HG03442 (cell line): ENCODE measurements at regions not wholly inside any gene's neighbourhood (a gene's known extent, or its start where the extent isn't known, plus 50 kb on each side); places are given as distances from the start of the nearest gene placed in this dataset.

ENCODE experiments used
- ATAC-seq: cut with Tn5 transposase; IDR thresholded peaks from one replicate; pipeline ENCODE4 v1.9.1; 2021; ENCODE audit warnings: mild to moderate bottlenecking, moderate library complexity; ENCODE audit not compliant: unreplicated experiment

- no peak for ATAC-seq
Measured at GRCh38 chr3:34008836-34009809, 210.7 kb downstream of the PDCD6IP start.

DNA sequence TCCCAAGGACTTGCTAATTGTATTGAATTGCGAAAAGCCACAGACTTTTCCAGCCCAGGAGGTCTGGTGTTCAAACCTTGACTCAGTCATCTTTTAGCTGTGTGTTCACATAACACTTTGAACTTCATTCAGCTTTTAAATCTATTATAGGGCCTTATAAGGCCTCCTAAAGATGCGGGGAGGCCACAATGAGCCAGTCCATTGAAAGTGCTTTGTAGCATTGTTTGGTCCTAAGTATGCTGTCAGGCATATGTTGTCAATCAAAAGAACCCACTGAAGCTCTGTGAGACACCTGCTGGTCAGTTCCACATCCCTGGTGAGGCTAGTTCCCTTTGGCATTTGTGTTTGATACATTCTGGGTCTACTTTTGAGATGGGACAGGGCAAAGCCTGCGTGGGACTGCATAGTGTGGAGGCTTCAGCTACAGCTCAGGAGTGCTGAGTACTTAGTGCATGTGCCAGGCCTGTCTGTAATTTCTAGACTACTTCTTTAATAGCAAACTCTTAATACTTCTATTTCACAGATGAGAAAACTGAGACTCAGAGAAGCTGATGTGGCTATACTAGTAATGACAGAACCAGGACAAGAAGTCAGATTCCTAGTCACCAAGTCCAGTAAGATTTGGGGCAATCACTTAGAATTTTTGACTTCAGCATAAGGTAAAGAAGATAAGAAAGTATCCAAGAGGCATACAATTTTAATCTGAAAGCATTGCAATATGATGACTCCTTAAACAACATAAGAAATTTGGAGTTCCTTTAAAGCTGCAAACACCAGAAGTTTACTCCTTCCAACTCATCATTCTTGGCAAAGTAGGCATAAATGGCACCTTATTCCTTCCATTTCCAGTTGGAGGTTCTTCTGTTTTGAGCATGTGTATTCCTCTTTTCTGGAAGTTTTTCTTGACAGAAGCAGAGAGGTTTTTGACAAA is 213.0 kb downstream of the PDCD6IP start:
- ATAC-seq: no peak

- no peak for ATAC-seq
Measured at GRCh38 chr3:34012102-34012461, 213.7 kb downstream of the PDCD6IP start.

- no peak for ATAC-seq
Measured at GRCh38 chr3:34013818-34014570, 215.6 kb downstream of the PDCD6IP start.

- ATAC-seq: no peak
Measured at GRCh38 chr3:34015204-34016142, 217.0 kb downstream of the PDCD6IP start.

- ATAC-seq: peak; percentile 65
Measured at GRCh38 chr3:34016925-34017587, 218.6 kb downstream of the PDCD6IP start.

DNA sequence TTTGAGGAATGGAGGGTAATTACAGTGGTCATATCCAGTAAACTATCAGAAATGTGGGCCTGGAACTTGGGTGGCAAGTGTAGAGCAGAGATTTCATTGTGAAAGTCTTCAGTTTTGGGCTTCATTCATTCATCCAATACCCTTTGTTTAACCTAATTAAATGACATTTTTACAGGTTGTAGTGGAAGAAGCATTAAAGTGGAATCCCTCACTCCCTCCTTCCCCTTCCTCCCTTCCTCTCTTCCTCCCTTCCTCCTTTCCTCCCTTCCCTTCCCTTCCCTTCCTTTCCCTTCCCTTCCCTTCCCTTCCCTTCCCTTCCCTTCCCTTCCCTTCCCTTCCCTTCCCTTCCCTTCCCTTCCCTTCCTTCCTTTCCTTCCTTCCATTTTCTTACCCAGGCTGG is 219.3 kb downstream of the PDCD6IP start:
- no peak for ATAC-seq

DNA sequence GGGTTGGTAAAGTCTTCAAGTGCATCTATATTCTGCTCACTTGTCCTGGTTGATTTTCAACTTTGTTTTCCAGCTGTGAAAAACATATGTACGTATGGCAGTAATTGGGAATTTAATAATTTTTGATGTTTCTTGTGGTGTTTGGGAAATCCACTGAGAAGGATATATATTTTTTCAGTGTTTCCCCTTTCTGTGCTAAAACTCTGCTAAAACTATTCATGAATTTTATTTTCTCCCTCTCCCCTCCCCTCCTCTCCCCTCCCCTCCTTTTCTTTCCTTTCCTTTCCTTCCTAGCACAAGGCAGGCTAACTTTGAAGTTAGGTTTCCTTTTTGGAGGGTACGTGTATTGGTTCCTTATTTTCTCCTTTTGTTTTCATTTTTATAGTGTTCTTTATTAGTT is 220.7 kb downstream of the PDCD6IP start:
- ATAC-seq: no peak

GRCh38 chr3:34020170-34020569 is 221.7 kb downstream of the PDCD6IP start:
- ATAC-seq: no peak

GRCh38 chr3:34020726-34021680 is 222.6 kb downstream of the PDCD6IP start:
- no peak for ATAC-seq

GRCh38 chr3:34022147-34022546 is 223.7 kb downstream of the PDCD6IP start:
- ATAC-seq: no peak

- no peak for ATAC-seq
Measured at GRCh38 chr3:34024447-34025240, 226.2 kb downstream of the PDCD6IP start.

GRCh38 chr3:34033839-34034238 is 235.4 kb downstream of the PDCD6IP start:
- no peak for ATAC-seq

- no peak for ATAC-seq
Measured at GRCh38 chr3:34034840-34035239, 236.4 kb downstream of the PDCD6IP start.

GRCh38 chr3:34035775-34036174 is 237.3 kb downstream of the PDCD6IP start:
- no peak for ATAC-seq

DNA sequence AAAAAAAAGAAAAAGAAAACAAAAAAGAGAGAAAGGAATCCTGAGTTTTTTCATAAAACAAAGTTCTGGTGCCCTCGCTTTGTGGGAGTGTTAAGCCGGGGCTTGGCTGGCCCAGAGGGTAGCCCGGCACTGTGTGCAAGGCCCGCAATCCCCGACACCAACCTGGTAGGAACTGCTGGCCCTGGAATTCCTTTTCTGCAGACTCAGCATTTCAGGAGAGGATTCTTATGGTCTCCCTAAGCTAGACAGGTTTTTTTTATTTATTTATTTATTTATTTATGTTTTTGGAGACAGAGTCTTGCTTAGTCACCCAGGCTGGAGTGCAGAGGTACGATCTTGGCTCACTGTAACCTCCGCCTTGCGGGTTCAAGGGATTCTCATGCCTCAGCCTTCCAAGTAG is 238.8 kb downstream of the PDCD6IP start:
- no peak for ATAC-seq

DNA sequence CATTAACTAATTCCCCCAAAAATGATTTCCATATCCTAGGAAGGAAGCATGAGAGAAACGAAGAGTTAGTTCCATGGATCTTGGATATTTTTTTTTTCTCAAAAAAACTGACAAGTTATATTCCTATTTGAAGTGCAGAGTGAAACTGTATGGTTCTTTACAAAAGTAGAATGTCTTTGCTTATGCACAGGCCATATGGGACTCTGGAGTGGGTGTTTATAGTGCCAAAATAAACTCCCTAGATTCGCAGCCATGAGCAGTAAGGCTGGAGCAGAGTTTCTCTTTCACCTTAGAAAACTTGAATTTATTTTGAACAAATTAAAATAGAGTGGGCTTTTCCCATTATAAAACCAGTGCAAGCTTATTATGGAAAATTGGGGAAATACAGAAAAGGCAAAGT is 239.7 kb downstream of the PDCD6IP start:
- ATAC-seq: no peak
